ENCODE measurements at regions not wholly inside any gene's neighbourhood (a gene's known extent, or its start where the extent isn't known, plus 50 kb on each side); places are given as distances from the start of the nearest gene placed in this dataset.

DNA sequence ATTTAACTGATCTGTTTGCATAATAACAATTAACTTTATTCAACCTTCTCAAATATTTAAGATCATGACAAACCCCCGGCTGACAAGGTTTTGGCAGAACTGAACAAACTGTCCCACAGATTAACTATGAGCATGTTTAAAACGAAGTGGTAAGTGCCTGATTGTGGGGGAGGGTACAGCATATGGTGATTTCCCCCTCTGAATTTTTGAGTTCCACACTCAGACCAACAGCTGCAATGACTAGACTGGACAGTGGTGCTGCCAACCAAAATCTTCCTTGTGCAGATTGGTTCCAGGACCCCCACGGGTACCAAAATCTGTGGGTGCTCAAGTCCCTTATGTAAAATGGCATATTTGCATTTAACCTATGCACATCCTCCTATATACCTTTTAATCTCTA is 449.5 kb downstream of the SHQ1 start:
- TF ChIP-seq, protein P1, sequence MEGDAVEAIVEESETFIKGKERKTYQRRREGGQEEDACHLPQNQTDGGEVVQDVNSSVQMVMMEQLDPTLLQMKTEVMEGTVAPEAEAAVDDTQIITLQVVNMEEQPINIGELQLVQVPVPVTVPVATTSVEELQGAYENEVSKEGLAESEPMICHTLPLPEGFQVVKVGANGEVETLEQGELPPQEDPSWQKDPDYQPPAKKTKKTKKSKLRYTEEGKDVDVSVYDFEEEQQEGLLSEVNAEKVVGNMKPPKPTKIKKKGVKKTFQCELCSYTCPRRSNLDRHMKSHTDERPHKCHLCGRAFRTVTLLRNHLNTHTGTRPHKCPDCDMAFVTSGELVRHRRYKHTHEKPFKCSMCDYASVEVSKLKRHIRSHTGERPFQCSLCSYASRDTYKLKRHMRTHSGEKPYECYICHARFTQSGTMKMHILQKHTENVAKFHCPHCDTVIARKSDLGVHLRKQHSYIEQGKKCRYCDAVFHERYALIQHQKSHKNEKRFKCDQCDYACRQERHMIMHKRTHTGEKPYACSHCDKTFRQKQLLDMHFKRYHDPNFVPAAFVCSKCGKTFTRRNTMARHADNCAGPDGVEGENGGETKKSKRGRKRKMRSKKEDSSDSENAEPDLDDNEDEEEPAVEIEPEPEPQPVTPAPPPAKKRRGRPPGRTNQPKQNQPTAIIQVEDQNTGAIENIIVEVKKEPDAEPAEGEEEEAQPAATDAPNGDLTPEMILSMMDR (IDR thresholded peaks at IDR 0.05; ENCODE audit: low read depth, low read length), result no peak
- no peak for TF ChIP-seq POLR2A (IDR thresholded peaks at IDR 0.05; ENCODE audit: extremely low read depth, insufficient read length)
